ENCODE measurements at regions not wholly inside any gene's neighbourhood (a gene's known extent, or its start where the extent isn't known, plus 50 kb on each side); places are given as distances from the start of the nearest gene placed in this dataset.
A peak's percentile ranks its signal among the peaks of the same experiment; 100 is the strongest.

DNA sequence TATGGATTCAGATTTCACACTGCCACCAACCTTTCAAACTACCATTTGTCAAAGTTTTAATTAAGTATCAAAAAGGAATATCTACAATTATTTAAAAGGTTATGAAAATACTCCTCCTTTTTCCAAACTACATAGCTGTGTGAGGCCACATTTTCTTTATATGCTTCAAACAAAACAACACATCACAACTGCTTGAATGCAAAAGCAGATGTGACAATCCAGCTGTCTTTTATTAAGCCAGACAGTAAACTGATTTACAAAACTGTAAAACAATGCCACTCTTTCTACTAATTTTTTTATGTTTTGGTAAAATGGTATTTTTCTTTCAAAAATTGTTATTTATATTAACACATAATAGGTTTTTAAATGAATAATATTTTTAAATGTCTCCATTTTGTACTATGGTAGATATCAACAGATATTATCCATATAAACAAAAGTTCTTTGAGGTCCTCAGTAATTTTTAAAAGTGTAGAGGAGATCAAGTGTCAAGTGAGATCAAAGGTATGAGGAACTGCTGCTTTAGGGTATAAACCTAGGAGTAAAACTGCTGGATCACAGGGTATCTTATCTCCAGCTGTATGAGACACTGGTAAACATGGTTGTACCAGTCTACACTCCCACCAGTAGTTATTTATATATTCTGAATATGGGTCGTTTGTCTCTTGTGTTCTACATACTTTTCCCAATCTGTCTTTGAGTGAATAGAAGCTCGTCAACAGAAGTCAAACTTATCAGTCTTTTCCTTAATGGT is 68.8 kb upstream of the SERTAD2 start:
- TF ChIP-seq EP300 (IDR thresholded peaks at IDR 0.05) = no peak
- TF ChIP-seq, protein P1, sequence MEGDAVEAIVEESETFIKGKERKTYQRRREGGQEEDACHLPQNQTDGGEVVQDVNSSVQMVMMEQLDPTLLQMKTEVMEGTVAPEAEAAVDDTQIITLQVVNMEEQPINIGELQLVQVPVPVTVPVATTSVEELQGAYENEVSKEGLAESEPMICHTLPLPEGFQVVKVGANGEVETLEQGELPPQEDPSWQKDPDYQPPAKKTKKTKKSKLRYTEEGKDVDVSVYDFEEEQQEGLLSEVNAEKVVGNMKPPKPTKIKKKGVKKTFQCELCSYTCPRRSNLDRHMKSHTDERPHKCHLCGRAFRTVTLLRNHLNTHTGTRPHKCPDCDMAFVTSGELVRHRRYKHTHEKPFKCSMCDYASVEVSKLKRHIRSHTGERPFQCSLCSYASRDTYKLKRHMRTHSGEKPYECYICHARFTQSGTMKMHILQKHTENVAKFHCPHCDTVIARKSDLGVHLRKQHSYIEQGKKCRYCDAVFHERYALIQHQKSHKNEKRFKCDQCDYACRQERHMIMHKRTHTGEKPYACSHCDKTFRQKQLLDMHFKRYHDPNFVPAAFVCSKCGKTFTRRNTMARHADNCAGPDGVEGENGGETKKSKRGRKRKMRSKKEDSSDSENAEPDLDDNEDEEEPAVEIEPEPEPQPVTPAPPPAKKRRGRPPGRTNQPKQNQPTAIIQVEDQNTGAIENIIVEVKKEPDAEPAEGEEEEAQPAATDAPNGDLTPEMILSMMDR (IDR thresholded peaks at IDR 0.05) = no peak
- no peak for TF ChIP-seq POLR2A (IDR thresholded peaks at IDR 0.05)
- H3K27ac ChIP-seq = peak overlapping the region in 1 of 4 donors; percentile 4

GRCh38 chr2:64727013-64727767 is 73.5 kb upstream of the SERTAD2 start:
- Histone ChIP-seq H3K27ac (peak overlapping the region in 3 of 4 donors; percentile 37 to 72 (median 70)), H3K4me3 (no peak overlapping the region), H3K4me1 (peaks cover 0 to 50% (median 12%) of the 10 kb centered on the region in 4 donors), H3K27me3 (no peaks in the 10 kb centered on the region), H3K36me3 (no peaks in the 10 kb centered on the region), H3K9me3 (no peaks in the 10 kb centered on the region)
- TF ChIP-seq EP300 (IDR thresholded peaks at IDR 0.05) (peak in 1 of 2 donors; percentile 19), POLR2A (IDR thresholded peaks at IDR 0.05) (no peak)
- WGBS, 2 donors = 67 to 71% methylated on average over 3 of the region's 3 CpGs
- no peak for DNase-seq (ENCODE audit: low spot score in 2 of 2)

More for the DNA sequence above, 68.8 kb upstream of the SERTAD2 start:
- DNase-seq (ENCODE audit: low spot score in 2 of 2) = no peak
- no peak overlapping the region for H3K4me3 ChIP-seq
- no peaks in the 10 kb centered on the region for H3K36me3 ChIP-seq
- WGBS, 2 donors = 56 to 60% methylated on average over 2 of the region's 2 CpGs
- H3K27me3 ChIP-seq = no peaks in the 10 kb centered on the region
- peaks cover 0 to 24% (median 7%) of the 10 kb centered on the region in 4 donors for H3K4me1 ChIP-seq
- no peaks in the 10 kb centered on the region for H3K9me3 ChIP-seq

- WGBS, 2 donors = 52 to 57% methylated on average over 10 of the region's 11 CpGs
- peaks cover 0 to 56% (median 12%) of the 10 kb centered on the region in 4 donors for H3K4me1 ChIP-seq
- H3K27me3 ChIP-seq = no peaks in the 10 kb centered on the region
- peak overlapping the region in 1 of 4 donors; percentile 12 for H3K4me3 ChIP-seq
- no peak for DNase-seq (ENCODE audit: low spot score in 2 of 2)
- TF ChIP-seq POLR2A (IDR thresholded peaks at IDR 0.05) (no peak), EP300 (IDR thresholded peaks at IDR 0.05) (no peak)
- TF ChIP-seq, protein P1 (IDR thresholded peaks at IDR 0.05) = no peak
- H3K27ac ChIP-seq = peak overlapping the region in 3 of 4 donors; percentile 37 to 72 (median 70)
- H3K9me3 ChIP-seq = no peaks in the 10 kb centered on the region
- no peaks in the 10 kb centered on the region for H3K36me3 ChIP-seq
Measured at GRCh38 chr2:64727843-64728463, 74.2 kb upstream of the SERTAD2 start.

DNA sequence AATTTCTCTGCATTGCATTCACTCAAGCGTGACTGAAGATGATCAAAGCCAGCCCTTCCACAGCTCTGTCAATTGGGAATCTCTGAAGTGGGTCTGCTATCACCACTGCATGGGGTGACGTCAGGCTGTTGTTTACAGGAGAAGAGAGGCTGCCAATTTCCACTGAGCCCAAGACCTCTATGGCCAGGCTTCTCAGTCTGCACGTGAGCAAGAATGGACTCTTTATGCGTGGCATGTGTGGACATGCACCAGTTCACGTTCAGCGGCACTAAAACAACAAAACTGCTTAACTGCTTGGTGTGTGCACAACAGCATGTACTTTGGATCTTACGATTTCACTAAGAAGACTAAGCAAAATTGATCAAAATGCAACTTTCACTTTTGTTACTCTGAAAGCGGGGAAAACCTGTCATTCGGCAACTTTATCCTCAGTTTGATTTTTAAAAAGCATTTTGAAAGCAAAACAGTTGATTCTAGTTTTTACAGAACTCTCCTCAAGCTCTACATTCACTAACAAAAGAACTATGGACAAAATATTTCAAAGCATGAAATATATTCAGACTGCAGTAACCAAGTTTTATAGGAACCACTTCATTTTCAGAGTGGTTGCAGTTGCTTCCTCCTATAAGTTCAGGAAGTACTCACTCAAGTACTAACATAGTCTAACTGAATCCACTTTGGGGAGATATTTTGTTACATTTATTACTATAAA is 77.0 kb upstream of the SERTAD2 start:
- 2 to 5% methylated on average over 9 of the region's 9 CpGs for WGBS, 2 donors
- peak; percentile 64 to 76 for DNase-seq (ENCODE audit: low spot score in 2 of 2)

More for the DNA sequence above, 77.0 kb upstream of the SERTAD2 start:
- no peaks in the 10 kb centered on the region for H3K27me3 ChIP-seq
- TF ChIP-seq, protein P1 (IDR thresholded peaks at IDR 0.05) = no peak
- TF ChIP-seq POLR2A (IDR thresholded peaks at IDR 0.05) = peak in 1 of 2 donors; percentile 39
- peak in 1 of 2 donors; percentile 91 for TF ChIP-seq EP300 (IDR thresholded peaks at IDR 0.05)
- H3K4me3 ChIP-seq = peak overlapping the region; percentile 13 to 51 (median 34)
- no peaks in the 10 kb centered on the region for H3K9me3 ChIP-seq
- no peaks in the 10 kb centered on the region for H3K36me3 ChIP-seq
- peaks cover 0 to 73% (median 14%) of the 10 kb centered on the region in 4 donors for H3K4me1 ChIP-seq
- peak overlapping the region; percentile 74 to 90 (median 86) for H3K27ac ChIP-seq
